DMS53 treated with DMSO at 0.1 percent for 48 hours (cell line): ENCODE measurements at regions not wholly inside any gene's neighbourhood (a gene's known extent, or its start where the extent isn't known, plus 50 kb on each side); places are given as distances from the start of the nearest gene placed in this dataset.

Source experiments
- DNase-seq: peaks from one replicate; lab custom pipeline; 2025; ENCODE audit not compliant: unreplicated experiment; lab: John Stamatoyannopoulos, UW

DNA sequence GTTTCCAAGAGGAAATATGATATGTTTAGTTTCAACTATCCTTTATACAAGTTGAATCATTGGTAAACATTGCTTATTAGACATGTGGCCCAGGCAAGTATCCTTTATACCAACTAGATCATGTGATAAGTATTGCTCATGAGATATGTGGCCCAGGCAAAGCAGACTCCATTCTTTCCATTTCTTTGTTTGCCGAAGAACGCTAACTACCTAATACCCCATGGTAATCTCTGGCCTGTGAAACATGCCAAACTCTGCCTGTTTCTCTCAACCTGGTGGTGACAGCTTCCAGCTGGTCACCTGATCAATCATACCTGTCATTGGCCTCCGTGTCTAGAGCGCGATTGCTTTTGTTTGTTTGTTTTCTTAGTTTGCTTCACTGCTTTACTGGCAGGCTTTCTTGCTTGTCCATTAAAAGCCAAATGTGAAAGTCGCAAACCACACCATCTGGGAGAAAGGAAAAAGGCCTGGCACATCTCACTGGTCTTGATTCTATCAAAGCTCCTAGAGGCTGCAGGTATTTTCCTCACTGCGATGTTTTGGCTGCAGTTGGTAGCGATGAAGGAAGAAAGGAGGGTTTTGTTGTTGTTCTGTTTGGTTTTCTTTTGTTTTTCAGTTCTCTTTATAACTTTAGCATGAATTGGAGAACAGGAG, 686.2 kb downstream of the KCNJ2 start:
- peak; percentile 94 for DNase-seq

DNA sequence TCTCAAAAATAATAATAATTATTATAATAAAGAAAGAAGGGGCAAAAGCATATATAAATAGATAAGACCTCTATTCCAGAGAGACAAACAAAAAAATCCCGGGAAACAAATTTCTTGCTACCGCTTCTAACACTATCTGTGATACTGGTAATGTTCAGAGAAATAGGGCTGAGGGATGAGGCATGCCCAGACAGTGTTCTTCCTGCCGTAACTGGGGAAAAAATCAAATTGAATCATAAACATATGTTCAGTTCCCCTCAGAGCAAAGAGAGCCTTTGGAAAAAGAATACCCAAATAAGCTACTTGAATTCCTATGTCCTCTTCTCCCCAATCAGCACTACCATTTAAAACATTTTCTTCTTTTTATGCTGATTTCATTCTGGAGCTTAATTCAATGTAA, 688.0 kb downstream of the KCNJ2 start:
- no peak for DNase-seq

- no peak for DNase-seq
Observed at GRCh38 chr17:70859829-70860228, 690.5 kb downstream of the KCNJ2 start.

DNA sequence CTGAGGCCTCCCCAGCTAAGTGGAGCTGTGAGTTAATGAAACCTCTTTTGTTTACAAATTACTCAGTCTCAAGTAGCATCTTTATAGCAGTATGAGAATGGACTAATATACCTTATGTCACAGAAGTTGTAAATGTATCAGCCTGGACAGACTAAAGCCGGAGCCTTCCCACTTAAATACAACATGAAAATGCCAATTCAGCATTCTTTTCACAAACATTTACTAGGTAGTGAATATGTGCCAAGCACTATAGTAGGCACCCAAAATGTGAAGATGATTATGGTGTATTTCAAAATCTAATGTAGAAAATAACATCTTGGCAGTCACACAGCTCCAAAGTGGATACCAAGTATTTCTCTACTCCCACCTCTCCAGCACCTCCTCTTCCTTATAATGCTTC, 693.0 kb downstream of the KCNJ2 start:
- DNase-seq: no peak

GRCh38 chr17:70863436-70864248, 694.3 kb downstream of the KCNJ2 start:
- DNase-seq: no peak

- DNase-seq: no peak
Observed at GRCh38 chr17:70865993-70866804, 696.9 kb downstream of the KCNJ2 start.

- DNase-seq: no peak
Observed at GRCh38 chr17:70868149-70868548, 698.8 kb downstream of the KCNJ2 start.

- no peak for DNase-seq
Observed at GRCh38 chr17:70869402-70870085, 700.2 kb downstream of the KCNJ2 start.

- no peak for DNase-seq
Observed at GRCh38 chr17:70871180-70871818, 702.0 kb downstream of the KCNJ2 start.

DNA sequence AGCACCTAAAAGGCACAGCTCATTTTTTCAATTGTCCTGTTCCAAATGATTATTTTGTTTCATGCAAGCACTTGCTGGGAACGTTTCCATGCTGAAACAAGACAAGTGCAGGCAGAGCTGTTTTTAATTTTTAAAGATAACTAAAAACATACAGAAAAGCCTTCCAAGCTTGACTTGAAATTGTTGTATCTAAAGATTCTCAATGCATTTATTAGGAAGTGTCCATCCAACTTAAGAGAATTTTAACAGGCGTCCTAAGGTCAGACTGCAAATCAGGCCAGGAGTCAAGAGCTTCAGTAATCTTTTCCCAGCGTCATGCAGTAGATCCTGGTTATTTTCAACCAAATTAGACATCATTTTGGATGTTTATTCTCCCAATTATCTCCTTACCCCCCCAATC, 702.8 kb downstream of the KCNJ2 start:
- DNase-seq: no peak

- no peak for DNase-seq
Observed at GRCh38 chr17:70875729-70876310, 706.5 kb downstream of the KCNJ2 start.

GRCh38 chr17:70878879-70879278, 709.5 kb downstream of the KCNJ2 start:
- DNase-seq: no peak

- DNase-seq: no peak
Observed at GRCh38 chr17:70879401-70879800, 710.1 kb downstream of the KCNJ2 start.

- DNase-seq: no peak
Observed at GRCh38 chr17:70881093-70881492, 711.8 kb downstream of the KCNJ2 start.

DNA sequence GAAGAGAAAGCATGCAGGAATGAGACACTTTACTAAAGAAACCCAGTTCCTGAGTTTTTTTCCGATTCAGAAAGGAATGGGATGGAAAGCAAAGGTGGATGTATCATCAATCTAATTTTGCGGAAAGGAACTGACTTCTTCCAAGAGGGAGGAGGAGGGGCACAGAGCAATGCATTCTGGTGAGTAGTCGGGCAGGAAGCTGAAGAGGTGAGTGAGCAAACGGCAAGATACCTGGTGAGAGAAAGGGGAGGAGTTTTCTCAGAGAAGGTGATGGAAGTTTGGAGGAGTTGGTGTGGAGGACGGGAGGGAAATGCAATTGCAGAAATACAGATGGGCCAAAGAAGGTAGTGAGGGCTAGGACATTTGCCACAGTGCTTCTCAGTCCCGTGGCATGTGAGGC, 713.2 kb downstream of the KCNJ2 start:
- DNase-seq: no peak

DNA sequence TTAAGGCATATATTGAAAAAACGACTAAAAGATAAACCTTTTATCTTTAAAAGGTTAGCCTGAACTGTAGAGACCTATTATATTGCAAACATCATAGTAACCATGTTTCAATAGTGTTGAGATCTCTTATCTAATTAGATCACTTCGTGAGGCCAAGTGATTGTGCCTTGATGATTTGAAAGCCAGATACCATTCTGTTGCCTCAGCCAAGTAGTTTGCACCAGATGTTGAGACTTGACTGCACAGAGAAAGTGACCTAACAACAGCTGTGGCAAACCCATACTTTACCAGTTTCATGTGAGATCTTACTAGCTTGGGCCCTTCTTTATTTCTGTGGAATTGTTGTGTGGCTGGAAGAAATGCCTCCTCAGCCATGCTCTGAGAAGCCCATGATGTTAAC, 717.3 kb downstream of the KCNJ2 start:
- no peak for DNase-seq

DNA sequence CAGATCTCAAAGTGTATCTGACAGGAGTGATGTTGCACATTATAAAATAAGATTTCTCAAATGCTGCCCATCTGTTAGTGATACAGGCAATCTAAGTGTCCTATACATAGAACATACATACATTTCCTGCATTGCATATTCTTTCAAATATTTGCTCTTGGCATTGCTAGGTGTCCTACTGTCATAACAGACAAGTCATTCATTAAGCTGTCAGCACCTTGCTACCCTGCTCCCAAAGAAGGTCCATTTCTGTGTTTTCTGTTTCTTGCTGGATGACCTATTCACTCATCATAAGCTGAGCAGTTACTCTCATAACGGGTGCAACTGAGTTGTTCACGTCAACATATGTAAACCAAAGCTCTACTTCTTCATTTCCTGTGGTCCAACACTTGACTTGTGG, 719.0 kb downstream of the KCNJ2 start:
- DNase-seq: no peak

GRCh38 chr17:70891306-70891705, 722.0 kb downstream of the KCNJ2 start:
- DNase-seq: no peak

DNA sequence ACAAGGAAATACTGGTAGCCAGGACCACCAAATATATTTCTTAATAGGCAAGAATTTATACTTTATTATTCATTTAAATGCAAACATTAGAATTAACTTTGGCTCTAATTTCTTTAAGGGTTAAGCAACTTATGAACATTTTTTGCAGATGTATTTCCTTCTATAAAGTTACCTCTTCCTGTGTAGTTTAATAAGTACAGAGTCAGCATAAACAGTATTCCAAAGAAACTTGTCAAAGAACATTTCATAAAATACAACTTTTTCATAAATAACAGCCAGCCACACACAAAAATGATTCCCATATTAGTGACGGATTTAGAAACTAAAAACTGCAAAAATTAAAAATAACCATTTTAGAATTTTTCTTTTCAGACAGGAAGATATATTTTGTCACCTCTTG, 723.2 kb downstream of the KCNJ2 start:
- DNase-seq: no peak

DNA sequence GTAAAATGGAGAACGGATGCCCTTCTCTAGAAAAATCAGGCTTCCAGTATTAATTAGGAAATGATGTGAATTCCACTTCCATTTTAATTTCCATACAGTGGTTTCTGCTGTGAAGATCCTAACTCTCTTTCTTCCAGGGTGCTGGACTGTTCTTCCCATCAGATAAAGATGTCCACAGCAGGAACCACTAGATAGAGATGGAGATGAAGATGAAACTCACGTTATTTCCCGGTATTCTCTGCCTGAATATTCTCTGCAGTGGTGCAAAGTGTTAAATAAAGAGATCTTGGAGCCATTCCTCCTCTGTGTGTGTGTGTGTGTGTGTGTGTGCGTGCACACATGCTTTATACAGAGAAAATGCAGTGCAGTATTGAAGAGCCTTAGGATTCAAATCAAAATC, 727.5 kb downstream of the KCNJ2 start:
- DNase-seq: no peak
